Subcutaneous abdominal adipose tissue (tissue), 5 donors: ENCODE measurements at regions not wholly inside any gene's neighbourhood (a gene's known extent, or its start where the extent isn't known, plus 50 kb on each side); places are given as distances from the start of the nearest gene placed in this dataset.

Source experiments
- H3K27ac ChIP-seq: one replicate; pipeline ENCODE4 v1.7.0; 2013; ENCODE audit warnings: low read depth, mild to moderate bottlenecking, inconsistent platforms, low read length, moderate library complexity
- H3K27me3 ChIP-seq, 5 donors: one replicate each; pipeline ENCODE4 v1.7.0; 2013; ENCODE audit warnings: low read length in 5 of 5, inconsistent platforms in 1 of 5; ENCODE audit not compliant: control insufficient read depth in 5 of 5, insufficient read depth in 4 of 5
- H3K36me3 ChIP-seq, 5 donors: one replicate each; pipeline ENCODE4 v1.7.0; 2013; ENCODE audit warnings: low read length in 5 of 5; ENCODE audit not compliant: control insufficient read depth in 5 of 5, insufficient read depth in 5 of 5
- H3K4me1 ChIP-seq, 5 donors: one replicate each; pipeline ENCODE4 v1.7.0; 2013; ENCODE audit warnings: low read length in 5 of 5, mild to moderate bottlenecking in 3 of 5, moderate library complexity in 1 of 5; ENCODE audit not compliant: control insufficient read depth in 5 of 5, insufficient read depth in 5 of 5
- H3K4me3 ChIP-seq, 5 donors: one replicate each; pipeline ENCODE4 v1.7.0; 2013; ENCODE audit warnings: low read length in 5 of 5, low read depth in 1 of 5
- H3K9ac ChIP-seq, 5 donors: one replicate each; pipeline ENCODE4 v1.7.0; 2013; ENCODE audit warnings: low read length in 5 of 5, mild to moderate bottlenecking in 4 of 5, moderate library complexity in 3 of 5
- H3K9me3 ChIP-seq, 5 donors: one replicate each; pipeline ENCODE4 v1.7.0; 2013; ENCODE audit warnings: low read length in 5 of 5; ENCODE audit not compliant: control insufficient read depth in 5 of 5
- donor health status: healthy.
- donor health status: healthy.
- donor health status: healthy.
- donor health status: healthy.
- donor health status: healthy.

- Histone ChIP-seq H3K4me1 (no peaks in the 10 kb centered on the region), H3K27me3 (no peaks in the 10 kb centered on the region), H3K4me3 (no peak overlapping the region), H3K9me3 (no peaks in the 10 kb centered on the region), H3K9ac (no peak overlapping the region), H3K27ac (no peak overlapping the region), H3K36me3 (no peaks in the 10 kb centered on the region)
Observed at GRCh38 chr7:113256883-113257531, 138.7 kb upstream of the SMIM30 start.

- Histone ChIP-seq H3K27me3 (no peaks in the 10 kb centered on the region), H3K4me1 (no peaks in the 10 kb centered on the region), H3K27ac (no peak overlapping the region), H3K4me3 (no peak overlapping the region), H3K9me3 (peaks cover 0 to 2% (median 0%) of the 10 kb centered on the region in 5 donors), H3K36me3 (no peaks in the 10 kb centered on the region), H3K9ac (no peak overlapping the region)
Observed at GRCh38 chr7:113247198-113247597, 128.8 kb upstream of the SMIM30 start.

GRCh38 chr7:113246738-113247137, 128.4 kb upstream of the SMIM30 start:
- no peaks in the 10 kb centered on the region for H3K27me3 ChIP-seq
- H3K4me3 ChIP-seq = no peak overlapping the region
- H3K27ac ChIP-seq = no peak overlapping the region
- no peaks in the 10 kb centered on the region for H3K36me3 ChIP-seq
- H3K9me3 ChIP-seq = peaks cover 0 to 2% (median 0%) of the 10 kb centered on the region in 5 donors
- H3K4me1 ChIP-seq = no peaks in the 10 kb centered on the region
- no peak overlapping the region for H3K9ac ChIP-seq

GRCh38 chr7:113232885-113233284, 114.5 kb upstream of the SMIM30 start:
- Histone ChIP-seq H3K9me3 (no peaks in the 10 kb centered on the region), H3K36me3 (no peaks in the 10 kb centered on the region), H3K9ac (no peak overlapping the region), H3K27me3 (no peaks in the 10 kb centered on the region), H3K4me3 (no peak overlapping the region), H3K27ac (no peak overlapping the region), H3K4me1 (no peaks in the 10 kb centered on the region)

GRCh38 chr7:113230691-113231090, 112.3 kb upstream of the SMIM30 start:
- Histone ChIP-seq H3K4me3 (no peak overlapping the region), H3K36me3 (no peaks in the 10 kb centered on the region), H3K27ac (no peak overlapping the region), H3K9ac (no peak overlapping the region), H3K9me3 (peaks cover 0 to 10% (median 4%) of the 10 kb centered on the region in 5 donors), H3K4me1 (no peaks in the 10 kb centered on the region), H3K27me3 (no peaks in the 10 kb centered on the region)

GRCh38 chr7:113217314-113217713, 99.0 kb upstream of the SMIM30 start:
- no peak overlapping the region for H3K4me3 ChIP-seq
- H3K27me3 ChIP-seq = no peaks in the 10 kb centered on the region
- H3K36me3 ChIP-seq = no peaks in the 10 kb centered on the region
- H3K9ac ChIP-seq = no peak overlapping the region
- no peaks in the 10 kb centered on the region for H3K9me3 ChIP-seq
- peaks cover 0 to 4% (median 0%) of the 10 kb centered on the region in 5 donors for H3K4me1 ChIP-seq
- no peak overlapping the region for H3K27ac ChIP-seq

GRCh38 chr7:113216038-113216437, 97.7 kb upstream of the SMIM30 start:
- H3K27ac ChIP-seq = no peak overlapping the region

GRCh38 chr7:113209449-113210203, 91.3 kb upstream of the SMIM30 start:
- H3K9ac ChIP-seq = no peak overlapping the region
- H3K27me3 ChIP-seq = no peaks in the 10 kb centered on the region
- no peak overlapping the region for H3K4me3 ChIP-seq
- H3K36me3 ChIP-seq = no peaks in the 10 kb centered on the region
- H3K27ac ChIP-seq = no peak overlapping the region
- no peaks in the 10 kb centered on the region for H3K9me3 ChIP-seq
- no peaks in the 10 kb centered on the region for H3K4me1 ChIP-seq

More at GRCh38 chr7:113216038-113216437, 97.7 kb upstream of the SMIM30 start:
- H3K4me1 ChIP-seq = peaks cover 0 to 4% (median 0%) of the 10 kb centered on the region in 5 donors
- no peaks in the 10 kb centered on the region for H3K9me3 ChIP-seq
- no peaks in the 10 kb centered on the region for H3K27me3 ChIP-seq
- no peaks in the 10 kb centered on the region for H3K36me3 ChIP-seq
- H3K9ac ChIP-seq = no peak overlapping the region
- H3K4me3 ChIP-seq = no peak overlapping the region

GRCh38 chr7:113207931-113208330, 89.6 kb upstream of the SMIM30 start:
- Histone ChIP-seq H3K4me3 (no peak overlapping the region), H3K9me3 (no peaks in the 10 kb centered on the region), H3K36me3 (no peaks in the 10 kb centered on the region)

GRCh38 chr7:113207441-113207840, 89.1 kb upstream of the SMIM30 start:
- H3K4me1 ChIP-seq = no peaks in the 10 kb centered on the region
- no peaks in the 10 kb centered on the region for H3K36me3 ChIP-seq
- H3K27me3 ChIP-seq = no peaks in the 10 kb centered on the region
- H3K4me3 ChIP-seq = no peak overlapping the region
- no peak overlapping the region for H3K9ac ChIP-seq
- no peak overlapping the region for H3K27ac ChIP-seq
- H3K9me3 ChIP-seq = no peaks in the 10 kb centered on the region

More at GRCh38 chr7:113207931-113208330, 89.6 kb upstream of the SMIM30 start:
- Histone ChIP-seq H3K27ac (no peak overlapping the region), H3K27me3 (no peaks in the 10 kb centered on the region), H3K4me1 (no peaks in the 10 kb centered on the region), H3K9ac (no peak overlapping the region)
